Stimulated activated CD8-positive, alpha-beta memory T cell treated with anti-CD3 and anti-CD28 coated beads, Interleukin-7, amount 100 ng/mL, for 48 hours (primary cell): ENCODE measurements at regions not wholly inside any gene's neighbourhood (a gene's known extent, or its start where the extent isn't known, plus 50 kb on each side); places are given as distances from the start of the nearest gene placed in this dataset.
"Not testable (repeated sequence)": the region's sequence is repeated elsewhere in the genome, so short reads cannot be mapped to it uniquely, and the experiment has no call there.

Experiments
- DNase-seq, 2 donors: peaks; one replicate each; pipeline ENCODE4 v3.0.0-alpha.2; 2020; ENCODE audit warnings: low read depth in 1 of 2; ENCODE audit errors: extremely low read depth in 1 of 2

DNA sequence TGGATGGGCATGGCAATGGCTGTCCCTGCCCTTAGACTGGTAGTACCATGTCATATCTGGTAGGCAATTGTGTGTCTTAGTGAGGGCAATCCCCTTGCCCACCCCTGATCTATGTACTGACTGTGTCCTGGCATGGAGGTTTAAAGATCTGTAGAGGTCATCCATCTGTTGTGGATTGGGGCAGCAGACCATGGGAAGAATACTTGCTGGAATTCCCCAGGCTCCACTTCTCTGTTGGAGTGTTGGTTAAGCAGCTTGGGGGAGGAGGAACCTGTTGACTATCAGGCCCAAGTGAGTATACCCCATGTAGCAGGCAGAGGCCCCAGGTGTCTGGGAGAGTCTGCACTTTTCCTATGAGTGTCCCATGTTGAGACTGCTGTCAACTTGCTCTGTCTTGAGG lies 246.7 kb upstream of the DIPK2B start:
- no peak for DNase-seq

DNA sequence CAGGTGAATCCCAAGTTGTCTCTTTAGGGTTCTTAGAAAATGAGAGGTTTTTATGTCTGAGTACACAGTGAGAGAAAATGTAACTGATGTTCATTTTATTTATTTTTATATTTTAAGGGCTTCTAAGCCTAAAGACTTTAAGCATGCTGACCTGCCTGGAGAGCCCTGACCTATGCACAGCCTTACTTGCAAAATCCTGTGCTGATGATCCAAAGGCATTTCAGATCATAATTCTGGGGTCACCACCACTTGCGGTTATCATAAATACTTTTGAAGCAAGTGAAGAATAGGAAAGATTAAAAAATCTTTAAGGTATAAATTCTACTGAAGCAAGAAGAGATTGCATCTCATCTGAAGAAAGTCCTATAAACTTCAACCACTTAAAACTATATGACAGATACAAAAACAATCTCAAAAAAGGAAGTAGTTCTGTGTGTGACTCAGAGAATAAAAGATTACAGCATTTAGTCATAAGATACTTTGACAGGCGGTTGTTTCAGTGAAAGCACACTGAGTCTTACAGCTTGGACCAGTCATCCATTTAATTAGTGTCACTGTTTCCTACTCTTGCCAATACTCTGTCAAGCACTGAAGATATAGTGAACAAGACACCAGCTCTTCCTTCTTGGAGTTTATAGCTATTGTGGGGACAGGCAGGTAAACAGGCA lies 245.2 kb upstream of the DIPK2B start:
- no peak for DNase-seq

DNA sequence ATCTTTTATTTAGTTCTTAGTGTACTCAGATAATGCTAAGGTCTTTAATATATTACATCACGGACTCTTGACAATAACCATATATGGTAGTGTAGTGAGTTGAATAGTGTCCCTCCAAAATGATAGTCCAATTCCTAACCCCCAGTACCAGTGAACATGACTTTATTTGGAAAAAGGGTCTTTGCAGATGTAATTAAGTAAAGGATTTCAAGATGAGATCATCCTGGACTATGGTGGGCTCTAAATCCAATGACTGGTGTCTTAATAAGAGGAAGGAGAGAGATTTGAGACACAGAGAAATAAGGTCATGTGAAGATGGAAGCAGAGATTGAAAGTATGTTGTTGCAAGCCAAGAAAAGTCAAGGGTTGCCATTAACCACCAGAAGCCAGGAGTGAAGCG lies 236.5 kb upstream of the DIPK2B start:
- DNase-seq: no peak

DNA sequence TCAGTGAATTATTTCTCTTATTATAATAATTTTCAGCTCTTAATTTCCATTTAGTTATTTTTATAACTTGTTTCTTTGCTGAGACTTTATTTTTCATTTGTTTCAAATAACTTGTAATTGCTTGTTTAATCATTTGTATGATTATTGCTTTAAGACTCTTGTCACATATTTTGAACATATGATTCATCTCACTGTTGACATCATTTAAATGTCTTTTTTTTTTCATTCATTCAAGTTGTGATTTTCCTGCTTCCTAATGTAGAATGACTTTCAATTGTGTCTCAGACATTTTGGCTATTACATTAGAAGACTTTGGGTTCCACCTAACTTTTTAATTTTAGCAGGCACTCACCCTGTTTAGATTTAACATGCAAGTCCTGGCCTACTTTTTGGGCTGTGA lies 234.8 kb upstream of the DIPK2B start:
- no peak for DNase-seq

DNA sequence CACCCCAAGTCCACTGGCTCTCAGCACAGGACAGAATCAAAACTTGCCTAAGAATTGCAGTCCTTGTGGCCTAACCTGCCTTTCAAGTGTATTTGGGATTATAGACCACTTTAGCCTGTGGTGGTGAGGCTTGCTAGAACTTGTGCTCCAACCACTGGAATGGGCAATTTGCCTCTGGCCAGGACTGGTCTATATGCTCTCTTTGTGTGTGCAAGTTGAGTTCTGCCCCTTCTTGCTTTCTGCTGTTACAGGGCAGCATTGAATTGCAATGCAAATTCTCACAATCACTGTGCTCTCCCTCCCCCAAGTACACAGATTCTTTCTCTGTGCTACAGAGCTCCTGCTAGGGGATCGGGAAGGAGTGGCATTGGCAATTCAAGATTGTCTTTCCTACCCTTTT lies 233.6 kb upstream of the DIPK2B start:
- DNase-seq: no peak

DNA sequence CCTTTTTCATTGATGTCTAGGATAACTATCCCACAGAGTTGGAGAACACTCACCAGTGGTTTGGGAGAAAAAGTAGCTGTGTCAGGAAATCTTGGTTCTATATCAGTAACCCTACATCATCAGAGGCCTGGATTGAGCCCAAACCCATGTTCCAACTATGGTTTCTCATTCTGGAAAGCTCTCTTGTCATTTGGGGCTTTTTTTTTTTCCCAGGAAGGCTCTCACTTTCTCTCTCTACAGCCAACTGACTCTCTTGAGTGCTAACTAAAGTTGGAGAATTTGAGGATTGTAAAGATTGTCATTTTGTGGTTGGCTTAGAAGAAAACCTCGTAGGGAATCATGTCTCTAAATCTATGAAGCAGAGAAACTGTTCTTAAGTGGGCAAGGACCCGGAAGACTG lies 228.2 kb upstream of the DIPK2B start:
- DNase-seq: no peak

DNA sequence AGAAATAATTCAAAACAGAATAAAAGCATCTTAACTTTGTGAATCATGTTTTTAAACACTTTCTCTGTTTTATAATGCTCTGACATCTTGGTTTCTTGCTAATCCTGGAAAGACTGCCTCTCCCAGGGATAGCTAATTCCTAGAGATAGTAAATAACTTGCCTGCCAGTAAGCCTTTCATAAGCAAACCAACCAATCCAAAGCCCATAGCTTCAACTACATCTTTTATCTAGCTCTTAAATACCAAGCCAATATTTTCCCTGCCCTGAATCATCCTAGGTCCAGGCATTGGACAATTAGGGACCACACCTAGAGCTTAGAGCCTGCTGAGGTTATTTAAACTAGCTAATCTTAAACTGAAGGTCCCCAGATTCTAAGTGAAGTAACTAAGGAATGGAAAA lies 223.7 kb upstream of the DIPK2B start:
- no peak for DNase-seq

DNA sequence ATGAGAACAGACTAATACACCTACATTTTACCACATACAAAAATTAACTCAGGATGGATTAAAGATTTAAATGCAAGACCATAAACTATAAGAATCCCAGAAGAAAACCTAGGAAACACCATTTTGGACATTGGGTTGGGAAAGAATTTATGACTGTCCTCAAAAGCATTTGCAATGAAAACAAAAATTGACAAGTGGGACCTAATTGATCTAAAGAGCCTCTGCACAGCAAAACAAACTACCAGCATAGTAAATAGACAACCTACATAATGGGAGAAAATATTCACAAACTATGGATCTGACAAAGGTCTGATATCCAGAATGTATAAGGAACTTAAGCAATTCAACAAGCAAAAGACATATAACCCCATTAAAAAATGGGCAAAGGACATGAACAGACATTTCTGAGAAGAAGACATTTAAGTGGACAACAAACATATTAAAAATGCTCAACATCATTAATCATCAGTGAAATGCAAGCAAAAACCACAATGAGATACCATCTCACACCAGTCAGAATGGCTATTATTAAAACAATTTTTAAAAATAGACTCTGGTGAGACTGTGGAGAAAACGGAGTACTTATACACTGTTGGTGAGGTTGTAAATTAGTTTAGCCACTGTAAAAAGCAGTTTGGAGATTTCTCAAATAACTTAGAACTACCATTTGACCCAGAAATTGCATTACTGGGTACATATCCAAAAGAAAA lies 221.7 kb upstream of the DIPK2B start:
- no peak for DNase-seq

DNA sequence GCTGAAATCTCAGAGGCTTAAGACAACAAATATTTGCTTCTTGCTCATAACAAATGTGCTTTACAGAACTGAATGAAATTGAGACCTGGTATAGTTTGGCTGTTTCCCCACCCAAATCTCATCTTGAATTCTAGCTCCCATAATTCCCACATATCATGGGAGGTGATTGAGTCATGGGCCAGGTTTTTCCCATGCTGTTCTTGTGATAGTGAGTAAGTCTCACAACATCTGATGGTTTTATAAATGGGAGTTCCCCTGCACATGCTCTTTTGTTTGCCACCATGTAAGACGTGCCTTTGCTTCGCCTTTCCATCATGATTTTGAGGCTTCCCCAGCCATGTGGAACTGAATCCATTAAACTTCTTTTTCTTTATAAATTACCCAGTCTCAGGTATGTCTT lies 221.1 kb upstream of the DIPK2B start:
- DNase-seq: no peak

DNA sequence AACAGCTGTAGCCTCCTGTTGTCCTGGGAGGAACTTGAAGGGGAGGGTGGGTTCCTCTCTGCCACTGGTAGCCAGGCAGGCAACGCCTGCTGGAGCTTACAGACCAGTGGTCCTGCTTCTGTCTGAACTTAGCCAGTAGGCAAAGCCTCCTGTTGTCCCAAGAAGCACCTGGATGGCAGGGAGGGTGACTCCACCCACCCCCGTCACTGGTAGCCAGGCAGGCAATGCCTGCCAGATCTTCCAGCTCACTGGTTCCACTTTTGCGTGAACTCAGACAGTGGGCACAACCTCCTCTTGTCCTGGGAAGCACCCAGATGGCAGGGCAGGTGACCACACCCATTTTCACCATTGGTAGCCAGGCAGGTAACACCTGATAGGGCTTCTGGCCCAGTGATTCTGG lies 203.5 kb upstream of the DIPK2B start:
- DNase-seq: no peak

DNA sequence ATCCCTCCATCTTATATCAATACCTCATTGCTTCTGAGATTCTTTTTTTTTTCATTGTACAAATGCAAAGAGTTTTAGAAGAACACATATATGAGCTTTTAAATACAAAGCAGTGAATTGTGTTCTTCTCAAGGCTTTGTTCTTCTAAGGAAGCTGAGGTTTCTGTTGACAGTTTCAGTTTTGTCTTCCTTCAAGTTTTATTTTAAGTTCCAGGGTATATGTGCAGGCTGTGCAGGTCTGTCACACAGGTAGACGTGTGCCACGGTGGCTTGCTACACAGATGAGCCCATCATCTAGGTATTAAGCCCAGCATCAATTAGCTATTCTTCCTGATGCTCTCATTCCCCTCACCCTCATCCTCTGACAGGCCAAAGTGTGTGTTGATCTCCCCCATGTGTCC lies 201.2 kb upstream of the DIPK2B start:
- no peak for DNase-seq

DNA sequence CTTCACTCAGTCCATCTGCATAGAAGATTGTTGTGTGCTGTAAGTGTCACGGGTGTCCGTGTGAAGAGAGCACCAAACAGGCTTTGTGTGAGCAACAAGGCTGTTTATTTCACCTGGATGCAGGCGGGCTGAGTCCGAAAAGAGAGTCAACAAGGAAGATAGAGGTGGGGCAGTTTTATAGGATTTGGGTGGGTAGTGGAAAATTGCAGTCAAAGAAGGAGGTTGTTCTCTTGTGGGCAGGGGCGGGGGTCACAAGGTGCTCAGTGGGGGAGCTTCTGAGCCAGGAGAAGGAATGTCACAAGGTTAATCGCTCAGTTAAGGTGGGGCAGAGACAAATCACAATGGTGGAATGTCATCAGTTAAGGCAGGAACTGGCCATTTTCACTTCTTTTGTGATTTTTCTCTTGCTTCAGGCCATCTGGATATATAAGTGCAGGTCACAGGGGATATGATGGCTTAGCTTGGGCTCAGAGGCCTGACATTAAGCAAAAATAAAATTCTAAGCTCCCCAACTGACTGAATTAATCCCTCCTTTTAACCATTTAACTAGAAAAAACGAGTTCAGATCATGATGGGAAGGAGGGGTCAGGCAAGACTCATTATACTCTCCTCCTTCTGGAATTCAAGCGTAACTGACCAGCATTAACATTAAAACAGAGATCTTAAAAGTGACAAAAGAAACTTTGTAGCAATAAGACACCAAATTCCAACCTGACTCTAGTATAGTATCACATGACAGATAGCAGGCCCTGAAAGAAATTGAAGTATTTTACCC lies 200.5 kb upstream of the DIPK2B start:
- not testable (repeated sequence) for DNase-seq

DNA sequence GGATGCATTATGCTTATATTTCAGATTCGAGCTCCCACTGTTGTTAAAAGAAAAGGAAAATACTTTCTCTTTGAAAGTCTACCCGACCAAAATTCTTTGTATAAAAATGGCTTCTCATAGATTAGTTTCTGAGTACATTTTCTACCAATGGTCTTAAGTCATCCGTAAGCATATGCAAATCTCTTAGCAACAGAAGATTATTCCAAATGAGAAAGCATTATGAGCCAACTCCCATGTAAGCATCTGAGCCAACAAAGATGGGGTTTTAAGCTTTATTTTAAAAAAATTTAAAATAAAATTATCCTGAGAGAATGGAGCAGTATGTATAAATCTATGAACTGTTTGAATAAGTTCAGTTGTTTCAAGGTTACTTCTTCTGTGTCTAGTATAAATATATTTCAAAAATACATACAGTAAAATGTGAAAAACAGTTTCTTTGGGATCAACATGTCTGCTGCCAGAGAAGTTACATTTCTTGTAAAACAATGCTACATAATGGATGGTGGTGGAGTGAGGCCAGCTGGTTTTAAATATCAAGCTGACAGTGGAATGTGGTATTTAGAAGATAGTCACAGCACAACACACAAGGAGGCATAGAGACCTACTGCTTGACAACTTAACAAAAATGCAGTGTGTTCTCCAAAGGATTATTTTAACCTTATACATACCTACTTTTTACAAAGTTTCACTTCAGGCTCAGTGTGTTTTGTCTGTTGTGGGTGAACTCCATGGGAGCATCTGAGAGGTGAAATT lies 199.5 kb upstream of the DIPK2B start:
- no peak for DNase-seq

DNA sequence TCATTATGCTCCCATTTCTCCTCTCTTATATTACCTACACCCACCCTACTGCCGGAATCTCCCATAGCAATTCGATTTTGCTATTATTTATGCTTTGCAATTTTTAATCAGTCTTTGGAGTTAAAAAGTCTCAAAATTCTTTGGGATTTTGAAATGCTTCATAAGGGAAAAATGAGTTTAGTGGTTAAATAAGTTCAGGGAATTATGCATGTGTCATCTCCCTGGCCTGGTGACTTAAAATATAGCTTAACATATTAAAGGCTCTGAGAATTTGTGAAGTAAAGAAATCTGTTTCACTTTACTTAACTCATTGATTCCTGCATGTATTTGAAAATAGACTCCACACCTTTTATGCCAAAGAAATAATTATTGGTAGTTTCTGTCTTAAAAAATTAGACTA lies 185.1 kb upstream of the DIPK2B start:
- no peak for DNase-seq

DNA sequence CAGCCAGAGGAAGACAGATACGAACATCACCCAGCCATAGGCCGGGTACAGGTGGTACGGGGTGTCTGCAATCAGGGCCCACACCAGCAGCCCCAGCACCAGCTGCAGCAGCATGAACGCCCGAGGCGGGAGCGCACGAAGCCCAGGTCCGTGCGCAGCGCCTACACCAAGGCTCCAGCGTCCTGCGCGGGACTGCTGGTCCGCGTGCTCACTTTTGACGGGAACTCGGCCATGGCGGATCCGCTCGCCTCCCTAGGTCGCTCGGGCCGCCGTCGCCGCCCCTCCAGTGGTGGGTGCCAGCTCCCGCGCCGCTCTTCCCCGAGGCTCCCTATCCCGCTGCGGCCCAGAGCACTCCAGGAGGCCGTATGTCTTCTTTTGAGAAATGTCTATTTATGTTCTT lies 181.2 kb upstream of the DIPK2B start:
- no peak for DNase-seq

DNA sequence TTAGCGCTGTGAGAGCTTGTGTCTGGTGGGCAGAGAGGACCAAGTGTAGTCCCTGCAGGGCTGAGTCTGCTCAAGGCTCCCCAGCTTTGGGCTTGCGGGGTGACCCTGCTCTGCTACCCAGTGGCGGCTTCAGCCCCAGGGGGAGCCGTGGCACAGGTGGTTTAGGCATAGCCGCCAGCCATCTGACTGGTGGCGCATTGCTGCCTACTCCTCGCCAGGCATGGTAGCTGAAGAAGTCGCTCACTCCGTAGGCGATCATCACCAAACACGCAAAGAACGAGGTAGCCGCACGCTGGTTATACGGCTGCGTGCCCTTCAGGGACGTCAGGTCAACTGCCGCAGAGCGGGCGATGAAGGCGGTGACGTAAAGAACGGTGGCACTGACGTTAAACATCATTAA lies 180.7 kb upstream of the DIPK2B start:
- DNase-seq: no peak

DNA sequence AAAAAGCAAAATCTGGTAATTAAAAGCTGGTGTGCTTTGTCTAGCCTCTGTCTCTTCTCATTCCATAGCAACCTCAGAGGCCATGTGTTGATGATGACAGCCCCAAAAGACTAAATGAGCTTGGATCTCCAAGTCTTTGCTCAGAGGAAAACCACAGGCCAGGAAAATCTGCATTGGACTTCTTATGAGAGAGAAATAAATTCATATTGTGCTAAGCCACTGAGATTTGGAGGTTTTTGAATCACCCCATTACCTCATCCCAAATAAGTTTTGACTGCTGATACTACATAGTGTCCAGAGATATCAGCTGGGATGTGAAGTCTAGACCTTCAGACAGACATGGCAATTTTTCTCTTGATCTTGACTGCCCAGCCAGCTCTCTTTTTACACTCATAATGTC lies 178.6 kb upstream of the DIPK2B start:
- DNase-seq: no peak

DNA sequence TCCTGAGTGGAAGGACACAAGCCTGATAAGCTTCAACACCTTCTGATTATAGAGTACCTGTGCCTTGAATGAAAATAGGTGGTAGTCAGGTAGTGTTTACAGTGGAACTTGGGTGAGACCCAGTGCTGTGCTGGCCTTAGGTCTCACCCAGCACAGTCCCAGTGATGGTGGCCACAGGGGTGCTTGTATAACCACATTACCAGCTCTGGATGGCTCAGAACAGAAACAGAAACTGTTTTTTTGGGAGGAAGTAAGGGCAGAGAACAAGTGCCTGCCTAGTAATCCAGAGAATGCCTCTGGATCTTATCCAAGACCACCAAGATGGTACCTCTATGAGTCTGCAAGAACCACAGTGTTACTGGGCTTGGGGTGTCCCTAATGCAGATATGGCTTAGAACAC lies 171.5 kb upstream of the DIPK2B start:
- no peak for DNase-seq

DNA sequence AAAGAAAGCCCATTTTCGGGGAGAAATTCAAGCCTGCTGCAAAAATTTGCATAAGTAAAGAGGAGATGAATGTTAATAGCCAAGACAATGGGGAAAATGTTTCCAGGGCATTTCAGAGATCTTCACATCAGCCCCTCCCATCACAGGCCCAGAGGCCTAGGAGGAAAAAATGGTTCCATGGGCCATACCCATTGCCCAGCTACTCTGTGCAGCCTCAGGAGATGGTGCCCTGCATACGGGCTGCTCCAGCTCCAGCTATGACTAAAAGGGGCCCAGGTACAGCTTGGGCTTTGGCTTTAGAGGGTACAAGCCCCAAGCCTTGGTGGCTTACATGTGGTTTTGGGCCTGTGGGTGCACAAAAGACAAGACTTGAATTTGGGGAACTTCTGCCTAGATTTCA lies 168.0 kb upstream of the DIPK2B start:
- no peak for DNase-seq

DNA sequence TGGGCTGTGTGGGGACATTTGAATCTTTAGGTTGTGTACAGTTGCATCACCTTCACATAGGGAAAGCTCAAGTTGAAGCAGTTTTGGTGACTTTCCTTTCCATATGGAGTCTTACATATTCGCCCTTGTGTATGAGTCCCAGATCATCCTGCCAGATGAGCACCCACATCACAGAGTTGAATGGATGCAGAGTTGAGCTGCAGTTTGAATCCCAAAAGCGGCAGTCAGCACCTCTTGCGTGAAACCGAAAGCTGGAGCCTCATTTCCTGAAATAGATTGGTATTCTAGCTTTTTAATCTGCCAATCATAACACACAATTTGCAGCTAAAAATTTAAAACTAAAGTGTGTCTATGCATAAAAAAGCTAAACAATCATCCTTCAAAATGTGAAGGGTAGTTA lies 162.9 kb upstream of the DIPK2B start:
- DNase-seq: no peak

DNA sequence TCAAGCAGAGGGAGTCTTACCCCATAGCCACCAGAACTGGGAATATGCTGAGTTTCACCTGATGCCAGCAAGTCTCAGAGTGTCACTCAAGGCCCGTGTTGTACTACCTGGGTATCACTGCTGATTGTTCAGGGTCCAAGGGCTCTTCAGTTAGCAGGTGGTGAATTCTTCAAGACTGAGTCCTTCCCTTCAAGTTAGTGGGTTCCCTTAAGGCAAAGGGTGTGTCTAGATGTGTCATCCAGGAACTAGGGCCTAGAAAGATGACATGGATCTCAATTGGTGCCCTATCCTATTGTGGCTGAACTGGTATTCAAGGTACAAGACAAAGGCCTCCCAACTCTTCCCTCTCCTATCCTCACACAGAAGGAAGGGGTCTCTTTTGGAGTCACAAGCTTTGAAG lies 159.9 kb upstream of the DIPK2B start:
- DNase-seq: no peak
